ENCODE measurements at regions not wholly inside any gene's neighbourhood (a gene's known extent, or its start where the extent isn't known, plus 50 kb on each side); places are given as distances from the start of the nearest gene placed in this dataset.

DNA sequence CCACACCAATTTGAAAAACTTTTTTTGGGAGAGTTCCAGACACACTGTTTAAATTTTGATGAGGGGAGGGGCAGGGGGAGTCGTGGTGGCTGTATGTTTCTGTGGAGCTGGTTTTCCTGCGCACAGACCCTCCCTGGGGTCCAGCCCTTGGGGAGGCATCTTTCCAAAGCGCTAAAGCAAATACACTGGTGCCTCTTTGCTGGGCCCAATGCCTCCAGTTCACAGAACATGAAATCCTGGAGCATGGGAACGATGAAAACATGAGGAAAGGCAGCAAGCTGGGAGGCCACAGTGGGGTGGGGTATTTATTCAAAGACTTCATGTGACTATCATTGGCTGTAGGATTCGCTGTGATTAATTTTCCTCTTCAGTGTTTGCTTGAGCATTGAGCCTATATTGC is 135.3 kb downstream of the CCDC34 start:
- TF ChIP-seq POLR2A (IDR thresholded peaks at IDR 0.05; ENCODE audit: low read depth, low read length) (no peak), POLR2AphosphoS5 (IDR thresholded peaks at IDR 0.05; ENCODE audit: low read depth, low read length) (no peak), TAF1 (IDR thresholded peaks at IDR 0.05; ENCODE audit: borderline replicate concordance, low read depth, low read length) (no peak)

Measured in GM12892 (cell line).